Cerebellar nuclear complex (tissue), 1 donor: ENCODE measurements at regions not wholly inside any gene's neighbourhood (a gene's known extent, or its start where the extent isn't known, plus 50 kb on each side); places are given as distances from the start of the nearest gene placed in this dataset.

ENCODE experiments used
- DNase-seq, 2 experiments: peaks; one replicate each; lab custom pipeline; 2025; lab: John Stamatoyannopoulos, UW

GRCh38 chr4:13047591-13047990 is 436.5 kb downstream of the RAB28 start:
- DNase-seq: no peak

DNA sequence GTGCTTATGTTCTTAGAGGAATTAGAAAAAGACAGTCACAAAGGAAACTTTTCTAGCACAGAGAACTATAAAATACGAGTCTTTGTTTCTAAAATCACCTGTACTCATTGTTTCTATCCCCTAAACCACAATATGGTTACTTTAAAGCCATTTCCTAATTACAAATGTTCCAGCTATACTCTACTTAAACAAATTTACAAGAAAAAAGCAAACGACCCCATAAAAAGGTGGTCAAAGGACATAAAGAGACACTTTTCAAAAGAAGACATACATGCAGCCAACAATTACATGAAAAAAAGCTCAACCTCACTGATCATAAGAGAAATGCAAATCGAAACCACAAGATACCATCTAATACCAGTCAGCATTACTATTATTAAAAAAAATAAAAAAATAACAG is 447.3 kb downstream of the RAB28 start:
- DNase-seq: no peak

DNA sequence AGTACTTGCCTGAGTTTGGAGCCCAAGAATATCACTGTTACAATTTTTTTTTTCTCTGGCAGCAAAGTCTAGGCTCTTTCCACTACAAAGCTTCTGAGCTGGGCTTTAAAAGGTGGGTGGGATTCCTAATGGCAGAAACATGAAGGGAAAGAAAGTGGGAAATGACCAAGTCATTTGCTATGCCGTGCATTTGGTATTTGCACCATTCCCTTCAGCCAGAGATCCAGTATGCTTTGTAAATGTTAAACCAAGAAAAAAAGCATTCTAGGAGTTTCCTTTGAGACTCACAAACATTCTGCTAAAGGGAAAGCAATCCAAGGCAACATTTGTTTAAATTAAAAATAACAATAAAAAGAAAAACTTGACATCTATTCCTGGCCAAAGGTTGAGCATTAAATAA is 451.2 kb downstream of the RAB28 start:
- DNase-seq: no peak

- DNase-seq: no peak
Measured at GRCh38 chr4:13024147-13025105, 459.7 kb downstream of the RAB28 start.

DNA sequence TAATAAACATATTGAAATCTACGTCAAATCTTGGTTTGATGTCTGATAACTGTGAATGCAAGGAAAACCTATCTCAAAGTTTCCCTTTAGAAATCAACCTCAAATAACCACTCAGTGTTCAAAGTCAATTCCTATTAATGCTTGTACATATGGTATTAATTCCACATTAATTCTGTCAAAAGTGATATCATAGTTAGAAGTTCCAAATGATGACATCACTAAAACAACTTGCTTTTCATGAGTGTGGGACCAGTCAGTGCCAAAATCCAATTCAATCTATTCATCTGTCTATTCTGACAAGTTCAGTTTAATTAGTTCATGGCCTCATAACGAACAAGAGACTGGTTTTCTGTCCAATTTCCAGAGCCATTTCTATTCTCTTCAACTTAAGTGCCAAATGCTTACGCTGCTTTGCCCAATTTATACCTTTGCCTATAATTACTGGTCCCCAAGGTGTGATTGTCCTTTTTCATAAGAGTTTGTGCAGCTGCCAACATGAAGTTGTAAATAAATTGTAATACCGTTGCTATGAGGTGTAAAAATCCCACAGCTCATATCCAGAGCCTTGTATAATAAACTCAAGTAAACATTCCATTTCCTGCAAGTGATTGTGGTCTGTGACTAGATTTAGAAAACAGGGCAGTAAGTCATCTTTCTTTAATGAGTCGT is 476.2 kb downstream of the RAB28 start:
- no peak for DNase-seq

DNA sequence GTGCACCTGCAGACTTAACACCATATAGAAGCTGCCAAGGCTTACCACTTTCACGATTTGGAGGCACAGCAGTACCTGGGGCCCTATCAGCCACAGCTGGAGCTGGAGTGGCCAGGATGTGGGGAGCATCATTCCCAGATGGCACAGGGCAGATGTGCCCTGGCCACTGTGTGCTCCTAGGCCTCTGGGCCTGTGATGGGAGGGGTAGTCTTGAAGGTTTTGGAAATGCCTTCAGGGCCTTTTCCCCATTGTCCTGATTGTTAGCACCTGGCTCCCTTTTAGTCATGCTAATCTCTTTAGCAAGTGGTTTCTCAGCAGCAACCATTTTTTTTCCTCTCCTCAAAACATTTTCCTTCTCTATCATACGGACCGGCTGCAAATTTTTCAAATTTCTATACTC is 490.2 kb downstream of the RAB28 start:
- DNase-seq: no peak

DNA sequence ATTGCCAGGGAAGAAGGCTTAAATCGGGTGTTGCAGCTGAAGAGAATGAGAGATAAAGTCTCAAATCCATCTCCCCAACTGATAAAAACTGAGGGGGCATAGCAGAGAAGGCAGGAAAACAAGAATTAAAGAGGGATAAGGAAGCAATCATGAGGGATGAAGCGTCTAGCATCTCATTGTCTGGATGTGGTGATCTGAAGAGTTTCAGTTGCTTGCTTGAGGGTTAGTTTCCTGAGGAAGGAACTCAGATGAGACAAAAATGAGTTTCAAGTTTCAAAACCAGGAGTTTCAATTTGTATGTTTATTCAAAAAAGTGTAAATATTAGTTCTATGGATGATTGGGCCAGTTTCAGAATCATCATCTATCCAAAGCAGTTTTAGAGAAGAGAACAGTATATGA is 496.9 kb downstream of the RAB28 start:
- DNase-seq: no peak

DNA sequence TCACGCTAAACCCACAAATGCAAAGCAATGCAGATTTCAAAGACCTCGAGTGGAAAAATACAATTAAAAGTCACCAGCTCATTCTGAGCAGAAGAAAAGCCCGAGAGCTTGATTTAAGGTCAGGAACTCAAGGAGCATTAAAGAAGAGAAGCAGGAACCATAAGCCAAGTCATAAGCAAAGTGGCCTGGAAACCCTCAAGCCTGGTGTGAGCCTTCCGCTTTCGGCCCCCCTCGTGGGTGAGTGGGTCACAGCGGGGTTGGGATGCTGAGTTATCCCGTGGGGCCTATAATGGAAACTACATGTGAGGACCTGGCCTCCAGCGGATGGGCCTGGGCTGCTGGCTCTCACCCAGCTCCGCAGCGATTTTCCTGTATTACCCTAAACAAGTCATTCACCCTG is 504.3 kb downstream of the RAB28 start:
- DNase-seq: no peak

DNA sequence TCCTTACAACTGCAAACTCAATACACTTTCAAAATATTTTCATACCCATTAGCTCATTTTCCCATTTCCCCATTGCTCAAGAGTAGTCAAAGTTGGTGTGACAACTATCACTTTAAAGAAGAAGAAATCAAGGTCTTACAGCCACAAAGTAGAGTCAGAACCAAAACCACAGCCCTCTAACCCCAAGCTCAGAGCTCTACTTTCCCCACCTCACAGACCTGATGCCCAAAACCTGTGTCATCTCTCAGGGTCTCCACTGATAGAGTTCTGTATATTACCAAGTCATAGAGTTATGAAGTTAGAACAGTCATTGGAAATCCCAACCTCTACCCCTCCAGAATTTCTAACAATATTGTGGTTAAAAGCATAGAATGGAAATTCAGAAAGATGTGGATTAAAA is 505.8 kb downstream of the RAB28 start:
- DNase-seq: no peak

DNA sequence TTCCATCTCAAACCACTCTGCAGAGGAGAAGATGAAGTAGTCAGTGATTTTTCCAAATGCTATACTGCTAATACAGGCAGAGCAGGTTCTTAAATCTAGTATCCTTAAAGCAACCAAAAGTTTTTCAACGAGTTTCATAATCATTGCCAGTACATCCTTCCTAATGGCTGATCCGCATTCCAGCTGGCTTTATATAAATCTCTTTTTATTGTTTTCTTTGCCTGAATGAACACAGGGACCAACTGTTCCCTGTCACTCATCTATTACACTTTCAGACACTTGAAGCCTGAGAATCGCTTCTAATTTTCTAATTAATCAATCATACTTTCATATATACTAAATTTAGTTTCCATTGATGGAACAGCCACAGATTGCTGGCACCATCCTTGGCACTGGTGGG is 508.6 kb downstream of the RAB28 start:
- DNase-seq: no peak

- no peak for DNase-seq
Measured at GRCh38 chr4:12973522-12973921, 510.6 kb downstream of the RAB28 start.

DNA sequence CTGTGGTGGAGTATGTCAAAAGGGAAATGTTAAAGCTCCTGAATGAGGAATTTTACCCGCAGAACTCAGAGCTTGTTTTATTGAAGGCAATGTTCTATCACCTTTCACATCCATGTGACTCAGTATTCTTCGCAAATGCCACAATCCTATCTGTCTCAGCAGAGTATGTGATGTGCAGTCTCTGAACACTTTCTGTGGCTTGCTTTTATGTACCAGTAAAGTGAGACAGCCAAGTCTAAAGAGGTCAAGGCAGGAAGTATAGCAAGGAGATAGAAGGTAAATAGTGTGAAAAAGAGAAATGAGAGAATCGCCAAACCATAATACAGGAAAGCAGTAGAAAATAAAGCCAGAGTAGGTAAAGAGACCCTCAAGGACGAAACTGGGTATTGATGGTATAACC is 515.8 kb downstream of the RAB28 start:
- no peak for DNase-seq

DNA sequence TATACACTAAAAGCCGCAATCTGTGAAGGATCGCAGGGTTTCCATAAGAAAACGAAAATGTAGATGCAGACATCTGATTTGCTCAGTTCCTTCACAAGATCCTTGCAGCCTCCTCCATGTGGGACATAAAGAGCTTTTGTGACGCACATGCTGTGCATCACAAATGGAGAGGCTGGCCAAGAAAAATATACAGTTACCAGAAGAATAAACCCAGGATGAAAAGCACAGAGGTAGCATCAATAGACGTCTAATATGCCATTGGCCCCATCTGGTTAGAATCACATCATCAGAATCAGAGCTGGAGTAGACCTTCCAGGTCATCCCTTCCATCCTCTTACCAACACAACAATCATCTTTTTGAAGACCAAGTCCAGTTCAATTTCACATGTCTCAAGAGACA is 517.4 kb downstream of the RAB28 start:
- no peak for DNase-seq

DNA sequence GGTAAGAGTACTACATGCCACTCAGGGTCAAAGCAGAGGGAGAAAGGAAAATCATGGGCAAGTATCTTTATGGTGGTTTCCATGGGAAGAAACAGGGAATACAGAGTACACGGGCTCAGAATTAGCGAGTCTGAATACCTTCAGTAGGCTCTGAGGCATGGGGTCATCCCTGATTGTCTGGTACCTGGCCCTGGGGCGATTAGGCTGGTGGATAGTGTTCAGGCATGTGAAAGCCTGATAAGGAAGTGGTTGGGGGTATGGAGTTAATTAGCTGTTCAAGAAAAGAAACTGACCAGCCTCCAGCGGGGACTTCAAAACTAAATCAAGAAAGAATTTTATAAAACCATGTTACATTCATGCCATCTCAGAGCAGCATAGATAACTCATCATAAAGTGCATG is 518.8 kb downstream of the RAB28 start:
- DNase-seq: no peak

GRCh38 chr4:12963912-12964311 is 520.2 kb downstream of the RAB28 start:
- DNase-seq: no peak

DNA sequence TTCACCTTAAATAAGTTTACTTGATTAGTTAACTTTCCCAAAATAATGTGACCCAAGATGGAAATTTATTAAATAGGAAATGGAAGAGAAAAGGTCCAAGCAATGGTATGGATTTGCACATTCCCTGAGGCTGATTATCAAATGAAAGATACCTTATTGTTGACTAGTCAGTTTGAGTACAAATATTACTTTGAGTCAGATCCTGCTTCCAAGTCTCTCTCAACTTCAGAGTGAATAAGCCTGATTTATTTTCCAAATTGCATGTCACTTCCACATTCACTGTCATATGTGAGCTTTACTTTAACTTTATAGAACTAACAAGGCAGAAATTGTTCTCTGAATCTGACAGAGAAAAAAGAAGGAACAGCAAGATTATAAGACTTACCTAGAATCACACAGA is 520.8 kb downstream of the RAB28 start:
- DNase-seq: no peak

DNA sequence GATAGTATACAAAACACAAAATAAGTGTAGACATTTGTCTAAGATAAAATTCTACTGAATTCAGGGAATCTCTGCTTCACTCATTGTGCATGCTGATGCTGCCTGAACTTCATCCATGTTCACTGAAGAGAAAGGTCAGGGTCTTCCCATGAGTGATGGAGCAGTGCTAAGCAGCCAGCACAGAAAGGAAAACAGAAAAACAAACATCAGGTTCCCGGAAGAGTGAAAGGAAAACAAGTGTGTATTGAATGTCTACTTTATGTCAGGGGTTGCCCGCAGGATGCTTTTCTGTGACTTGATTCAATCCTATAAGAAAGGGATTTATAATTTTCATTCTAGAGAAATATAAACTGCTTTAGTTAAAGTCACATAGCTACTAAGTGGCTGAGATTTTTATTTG is 522.4 kb downstream of the RAB28 start:
- DNase-seq: no peak

DNA sequence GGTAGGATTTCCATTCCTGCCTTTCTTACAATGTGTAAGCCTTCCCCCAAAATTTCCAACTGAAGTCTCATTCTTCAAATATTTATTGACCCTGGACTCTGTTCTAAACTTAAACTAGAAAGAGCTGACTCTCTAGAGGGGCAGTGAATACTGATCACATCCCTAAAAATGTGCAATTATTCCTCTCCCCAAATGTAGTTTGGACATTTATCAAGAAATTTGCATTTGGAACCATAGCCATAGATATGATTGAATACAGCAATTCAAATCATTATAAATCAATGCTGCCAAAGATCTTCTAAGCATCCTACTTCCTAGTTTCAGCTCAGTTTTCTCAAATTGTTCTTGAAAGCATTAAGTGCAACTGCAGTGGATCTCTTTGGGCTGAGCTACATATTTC is 525.7 kb downstream of the RAB28 start:
- no peak for DNase-seq

DNA sequence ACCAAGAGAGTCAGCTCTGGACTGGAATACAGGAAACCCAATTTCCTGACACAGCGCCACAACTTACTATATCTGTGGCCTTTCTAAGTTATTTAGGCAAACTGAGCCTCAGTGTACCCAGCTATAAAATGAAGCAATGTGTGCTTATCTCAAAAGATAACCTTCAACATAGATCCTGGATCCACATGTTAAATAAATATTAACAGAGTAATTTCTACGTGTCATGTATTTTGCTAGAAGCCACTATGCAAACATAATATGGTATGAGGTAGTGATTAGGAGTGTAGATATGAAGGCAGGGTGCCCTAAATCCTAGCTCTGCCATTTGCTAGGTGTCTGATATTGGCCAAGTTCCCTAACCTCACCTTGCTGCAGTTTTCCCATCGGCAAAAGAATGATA is 527.0 kb downstream of the RAB28 start:
- no peak for DNase-seq

DNA sequence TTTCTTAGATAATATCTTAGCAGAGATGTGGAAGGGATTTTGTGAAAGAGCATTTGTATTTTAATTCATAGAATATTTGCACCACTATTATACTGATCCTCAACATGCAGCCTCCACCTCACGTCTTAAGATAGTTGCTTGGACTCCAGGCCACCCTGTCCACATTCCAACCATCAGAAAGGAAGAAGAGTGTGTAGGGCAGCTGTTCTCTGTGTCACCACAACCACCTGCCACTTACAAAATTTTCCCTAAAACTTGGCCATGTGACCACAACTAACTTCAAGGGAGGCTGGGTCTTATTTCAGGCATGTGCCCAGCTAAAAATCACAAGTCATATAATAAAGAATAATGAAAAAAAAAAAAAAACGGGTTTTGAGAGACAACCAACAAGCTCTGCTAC is 528.1 kb downstream of the RAB28 start:
- DNase-seq: no peak

- no peak for DNase-seq
Measured at GRCh38 chr4:12949719-12950490, 534.2 kb downstream of the RAB28 start.

GRCh38 chr4:12943069-12943468 is 541.1 kb downstream of the RAB28 start:
- no peak for DNase-seq

GRCh38 chr4:12933760-12934221 is 550.3 kb downstream of the RAB28 start:
- no peak for DNase-seq
